ENCODE measurements at regions not wholly inside any gene's neighbourhood (a gene's known extent, or its start where the extent isn't known, plus 50 kb on each side); places are given as distances from the start of the nearest gene placed in this dataset.

DNA sequence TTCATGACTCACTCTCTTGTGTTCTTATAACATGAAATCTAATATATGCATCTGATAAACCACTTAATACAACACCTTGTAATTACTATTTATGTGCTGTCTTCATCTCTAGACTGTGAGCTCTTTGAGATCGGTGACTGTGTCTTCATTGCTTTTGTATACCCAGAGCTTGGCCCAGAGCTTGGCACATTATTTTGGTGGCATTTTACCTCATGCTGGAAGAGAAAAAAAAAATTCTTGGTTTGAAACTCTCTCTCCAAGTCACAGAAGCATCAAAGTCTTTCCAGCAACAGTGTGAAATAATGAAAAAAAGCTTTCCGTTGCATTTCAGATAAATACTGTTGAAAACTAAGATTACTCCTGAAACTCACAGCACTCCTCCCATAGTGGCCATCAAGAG is 451.6 kb downstream of the NUF2 start:
- no peaks in the 10 kb centered on the region for H3K36me3 ChIP-seq (ENCODE audit: low read depth, missing control alignments)
- no peak overlapping the region for H3K27ac ChIP-seq
- no peak for DNase-seq
- H3K4me3 ChIP-seq = no peak overlapping the region
- H3K9me3 ChIP-seq = no peaks in the 10 kb centered on the region
- TF ChIP-seq POLR2A (IDR thresholded peaks at IDR 0.05) = no peak
- TF ChIP-seq, protein P1, sequence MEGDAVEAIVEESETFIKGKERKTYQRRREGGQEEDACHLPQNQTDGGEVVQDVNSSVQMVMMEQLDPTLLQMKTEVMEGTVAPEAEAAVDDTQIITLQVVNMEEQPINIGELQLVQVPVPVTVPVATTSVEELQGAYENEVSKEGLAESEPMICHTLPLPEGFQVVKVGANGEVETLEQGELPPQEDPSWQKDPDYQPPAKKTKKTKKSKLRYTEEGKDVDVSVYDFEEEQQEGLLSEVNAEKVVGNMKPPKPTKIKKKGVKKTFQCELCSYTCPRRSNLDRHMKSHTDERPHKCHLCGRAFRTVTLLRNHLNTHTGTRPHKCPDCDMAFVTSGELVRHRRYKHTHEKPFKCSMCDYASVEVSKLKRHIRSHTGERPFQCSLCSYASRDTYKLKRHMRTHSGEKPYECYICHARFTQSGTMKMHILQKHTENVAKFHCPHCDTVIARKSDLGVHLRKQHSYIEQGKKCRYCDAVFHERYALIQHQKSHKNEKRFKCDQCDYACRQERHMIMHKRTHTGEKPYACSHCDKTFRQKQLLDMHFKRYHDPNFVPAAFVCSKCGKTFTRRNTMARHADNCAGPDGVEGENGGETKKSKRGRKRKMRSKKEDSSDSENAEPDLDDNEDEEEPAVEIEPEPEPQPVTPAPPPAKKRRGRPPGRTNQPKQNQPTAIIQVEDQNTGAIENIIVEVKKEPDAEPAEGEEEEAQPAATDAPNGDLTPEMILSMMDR (IDR thresholded peaks at IDR 0.05) = no peak
- intact Hi-C loops (cut with DNase I; ENCODE audit: low total_unique reads) = no loop called here
- H3K4me1 ChIP-seq = no peaks in the 10 kb centered on the region
- 84% methylated on average over 2 of the region's 2 CpGs for WGBS, 2 donors
- H3K27me3 ChIP-seq = no peaks in the 10 kb centered on the region

DNA sequence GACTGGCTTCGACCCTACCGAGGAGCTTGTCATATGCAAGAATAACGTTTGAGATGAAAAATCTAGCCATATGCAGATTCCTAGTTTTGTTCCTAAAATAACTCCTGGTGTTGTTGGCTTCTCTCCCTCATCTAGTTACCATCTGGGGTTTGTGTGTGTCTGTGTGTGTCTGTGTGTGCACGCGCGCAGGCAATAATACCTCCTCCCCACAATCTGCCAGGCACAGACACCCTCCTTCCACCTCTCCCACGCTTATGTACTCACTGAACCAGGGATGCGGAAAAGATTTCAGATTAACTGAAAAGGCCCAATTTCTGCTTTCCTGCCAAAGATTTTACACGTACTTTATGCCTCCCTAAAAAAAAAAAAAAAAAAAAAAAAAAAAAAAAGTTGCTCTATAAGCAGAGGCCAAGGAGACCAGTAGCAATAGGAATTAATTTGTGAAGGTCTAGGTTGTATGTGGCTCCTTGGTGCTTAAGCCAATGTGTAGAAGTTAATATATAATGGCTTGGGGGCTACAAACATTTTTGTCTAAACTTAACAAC is 452.7 kb downstream of the NUF2 start:
- Histone ChIP-seq H3K27me3 (no peaks in the 10 kb centered on the region), H3K4me1 (no peaks in the 10 kb centered on the region), H3K9me3 (no peaks in the 10 kb centered on the region), H3K4me3 (no peak overlapping the region), H3K27ac (no peak overlapping the region), H3K36me3 (ENCODE audit: low read depth, missing control alignments) (no peaks in the 10 kb centered on the region)
- 36 to 43% methylated on average over 9 of the region's 9 CpGs for WGBS, 2 donors
- DNase-seq = peak; percentile 14
- no peak for TF ChIP-seq POLR2A (IDR thresholded peaks at IDR 0.05)
- TF ChIP-seq, protein P1 (IDR thresholded peaks at IDR 0.05) = no peak
- intact Hi-C loops (cut with DNase I; ENCODE audit: low total_unique reads) = no loop called here

DNA sequence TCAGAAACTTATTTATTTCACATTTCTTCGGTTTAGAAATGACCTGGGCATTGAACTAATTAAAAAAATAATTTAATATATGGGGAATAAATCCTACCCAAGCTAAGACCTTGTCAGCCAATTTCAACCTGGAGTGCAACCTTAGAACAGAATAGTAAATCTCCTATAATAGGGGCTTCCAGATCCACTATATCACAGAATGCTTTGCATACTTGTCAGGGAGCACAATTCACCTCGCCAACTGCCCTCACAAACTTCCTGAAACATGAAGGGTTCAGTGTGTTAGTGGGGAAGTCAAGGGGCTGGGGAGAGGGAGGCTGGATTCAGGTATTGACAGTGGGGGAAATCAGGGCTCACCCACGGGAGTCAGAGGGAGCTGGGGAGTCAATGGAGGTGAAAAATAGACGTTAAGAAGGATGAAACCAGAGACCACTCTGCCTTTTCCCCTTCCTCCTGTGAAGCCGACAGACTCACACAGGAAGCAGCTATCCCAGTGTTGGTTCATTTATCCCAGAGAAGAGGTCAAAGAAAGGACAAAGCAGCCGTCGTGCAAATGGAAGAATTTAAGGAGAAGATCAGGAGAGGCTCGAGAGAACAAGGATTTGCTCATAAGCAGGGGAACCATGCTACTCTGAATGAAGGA is 453.3 kb downstream of the NUF2 start:
- H3K4me1 ChIP-seq = no peaks in the 10 kb centered on the region
- TF ChIP-seq, protein P1 (IDR thresholded peaks at IDR 0.05) = no peak
- no peak for TF ChIP-seq POLR2A (IDR thresholded peaks at IDR 0.05)
- DNase-seq = no peak
- no peaks in the 10 kb centered on the region for H3K27me3 ChIP-seq
- no peaks in the 10 kb centered on the region for H3K9me3 ChIP-seq
- WGBS, 2 donors = 48 to 51% methylated on average over 8 of the region's 8 CpGs
- no peak overlapping the region for H3K27ac ChIP-seq
- H3K4me3 ChIP-seq = no peak overlapping the region
- intact Hi-C loops (cut with DNase I; ENCODE audit: low total_unique reads) = no loop called here
- H3K36me3 ChIP-seq (ENCODE audit: low read depth, missing control alignments) = no peaks in the 10 kb centered on the region

DNA sequence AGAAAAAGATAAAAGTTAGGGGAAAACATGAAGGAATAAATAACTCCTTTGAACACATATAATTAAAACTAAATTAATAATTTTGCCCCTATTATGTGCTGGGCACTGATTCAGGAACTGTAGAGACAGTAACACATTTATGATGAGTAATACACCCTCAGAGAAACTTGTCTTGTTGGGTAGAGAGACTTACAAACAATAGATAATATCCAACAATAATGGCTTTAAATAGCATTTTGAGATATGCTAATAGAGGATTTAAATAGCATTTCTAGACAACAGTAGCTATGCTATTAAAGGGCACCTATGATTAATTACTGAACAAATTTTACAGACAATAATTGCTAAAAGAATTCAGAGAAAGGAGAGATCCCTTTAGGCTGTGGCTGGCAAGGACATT is 455.5 kb downstream of the NUF2 start:
- TF ChIP-seq POLR2A (IDR thresholded peaks at IDR 0.05) = no peak
- TF ChIP-seq, protein P1 (IDR thresholded peaks at IDR 0.05) = no peak
- intact Hi-C loops (cut with DNase I; ENCODE audit: low total_unique reads) = no loop called here
- no peaks in the 10 kb centered on the region for H3K9me3 ChIP-seq

DNA sequence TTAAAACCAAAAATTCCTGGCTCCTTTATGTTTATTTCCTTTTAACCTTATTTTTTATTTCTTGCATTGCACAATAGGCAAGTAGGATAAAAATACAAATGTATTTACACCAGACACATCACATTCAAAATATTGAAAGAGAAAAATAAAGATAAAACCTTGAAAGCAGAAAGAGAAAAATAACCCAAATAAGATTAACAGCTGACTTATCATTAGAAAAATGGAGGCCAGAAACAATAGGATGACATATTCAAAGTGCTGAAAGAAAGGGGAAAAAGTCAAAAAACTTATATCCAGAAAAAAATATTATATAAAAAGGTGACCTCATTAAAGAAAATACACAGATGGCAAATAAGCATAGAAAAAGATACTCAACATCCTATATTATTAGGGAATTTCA is 459.4 kb downstream of the NUF2 start:
- H3K4me1 ChIP-seq = no peaks in the 10 kb centered on the region
- no peak for TF ChIP-seq POLR2A (IDR thresholded peaks at IDR 0.05)
- TF ChIP-seq, protein P1 (IDR thresholded peaks at IDR 0.05) = no peak
- H3K9me3 ChIP-seq = no peaks in the 10 kb centered on the region

More for the DNA sequence above, 455.5 kb downstream of the NUF2 start:
- Histone ChIP-seq H3K4me1 (no peaks in the 10 kb centered on the region), H3K27ac (no peak overlapping the region), H3K4me3 (no peak overlapping the region), H3K27me3 (no peaks in the 10 kb centered on the region), H3K36me3 (ENCODE audit: low read depth, missing control alignments) (no peaks in the 10 kb centered on the region)
- DNase-seq = no peak

More for the DNA sequence above, 459.4 kb downstream of the NUF2 start:
- Histone ChIP-seq H3K27ac (no peak overlapping the region), H3K27me3 (no peaks in the 10 kb centered on the region), H3K36me3 (ENCODE audit: low read depth, missing control alignments) (no peaks in the 10 kb centered on the region), H3K4me3 (no peak overlapping the region)
- DNase-seq = no peak
- intact Hi-C loops (cut with DNase I; ENCODE audit: low total_unique reads) = no loop called here

Data from testis (tissue), 2 donors.